ENCODE measurements at regions not wholly inside any gene's neighbourhood (a gene's known extent, or its start where the extent isn't known, plus 50 kb on each side); places are given as distances from the start of the nearest gene placed in this dataset.

GRCh38 chr1:192443616-192444015 lies 126.8 kb downstream of the RGS21 start:
- TF ChIP-seq POLR2AphosphoS5 (IDR thresholded peaks at IDR 0.05; ENCODE audit: low read depth, low read length), result no peak
- TF ChIP-seq TAF1 (IDR thresholded peaks at IDR 0.05; ENCODE audit: borderline replicate concordance, insufficient read depth, low read length), result no peak
- no peak for TF ChIP-seq SIN3A (IDR thresholded peaks at IDR 0.05; ENCODE audit: borderline replicate concordance, insufficient read depth, low read length)
- no peak for TF ChIP-seq FOXP2 (optimal IDR thresholded peaks at IDR 0.05; ENCODE audit: borderline replicate concordance, extremely low read depth, extremely low read length, insufficient read depth)
- no peak for TF ChIP-seq REST (IDR thresholded peaks at IDR 0.05; ENCODE audit: insufficient read depth in 1 of 2, low read depth in 2 of 2, low read length in 2 of 2)

- TF ChIP-seq REST (IDR thresholded peaks at IDR 0.05; ENCODE audit: insufficient read depth in 1 of 2, low read depth in 2 of 2, low read length in 2 of 2) (no peak), SIN3A (IDR thresholded peaks at IDR 0.05; ENCODE audit: borderline replicate concordance, insufficient read depth, low read length) (no peak), POLR2AphosphoS5 (IDR thresholded peaks at IDR 0.05; ENCODE audit: low read depth, low read length) (no peak), TAF1 (IDR thresholded peaks at IDR 0.05; ENCODE audit: borderline replicate concordance, insufficient read depth, low read length) (no peak), FOXP2 (optimal IDR thresholded peaks at IDR 0.05; ENCODE audit: borderline replicate concordance, extremely low read depth, extremely low read length, insufficient read depth) (no peak)
Observed at GRCh38 chr1:192445241-192445640, 128.4 kb downstream of the RGS21 start.

- no peak for TF ChIP-seq POLR2AphosphoS5 (IDR thresholded peaks at IDR 0.05; ENCODE audit: low read depth, low read length)
- no peak for TF ChIP-seq SIN3A (IDR thresholded peaks at IDR 0.05; ENCODE audit: borderline replicate concordance, insufficient read depth, low read length)
- no peak for TF ChIP-seq FOXP2 (optimal IDR thresholded peaks at IDR 0.05; ENCODE audit: borderline replicate concordance, extremely low read depth, extremely low read length, insufficient read depth)
- no peak for TF ChIP-seq REST (IDR thresholded peaks at IDR 0.05; ENCODE audit: insufficient read depth in 1 of 2, low read depth in 2 of 2, low read length in 2 of 2)
- TF ChIP-seq TAF1 (IDR thresholded peaks at IDR 0.05; ENCODE audit: borderline replicate concordance, insufficient read depth, low read length), result no peak
Observed at GRCh38 chr1:192445839-192446489, 129.2 kb downstream of the RGS21 start.

- TF ChIP-seq FOXP2 (optimal IDR thresholded peaks at IDR 0.05; ENCODE audit: borderline replicate concordance, extremely low read depth, extremely low read length, insufficient read depth), result no peak
- no peak for TF ChIP-seq REST (IDR thresholded peaks at IDR 0.05; ENCODE audit: insufficient read depth in 1 of 2, low read depth in 2 of 2, low read length in 2 of 2)
- no peak for TF ChIP-seq TAF1 (IDR thresholded peaks at IDR 0.05; ENCODE audit: borderline replicate concordance, insufficient read depth, low read length)
- no peak for TF ChIP-seq SIN3A (IDR thresholded peaks at IDR 0.05; ENCODE audit: borderline replicate concordance, insufficient read depth, low read length)
- TF ChIP-seq POLR2AphosphoS5 (IDR thresholded peaks at IDR 0.05; ENCODE audit: low read depth, low read length), result no peak
Observed at GRCh38 chr1:192448026-192448578, 127.5 kb upstream of the RGS1 start.

Measured in PFSK-1 (cell line).